Suppressor macrophage treated with lipopolysaccharide for 4 hours (primary cell): ENCODE measurements at regions not wholly inside any gene's neighbourhood (a gene's known extent, or its start where the extent isn't known, plus 50 kb on each side); places are given as distances from the start of the nearest gene placed in this dataset.
"Not testable (repeated sequence)": the region's sequence is repeated elsewhere in the genome, so short reads cannot be mapped to it uniquely, and the experiment has no call there.

Experiments used
- DNase-seq: peaks from one replicate; pipeline ENCODE4 v3.0.0-alpha.2; 2020

GRCh38 chr15:56808160-56808559 lies 74.9 kb upstream of the ZNF280D start:
- no peak for DNase-seq

DNA sequence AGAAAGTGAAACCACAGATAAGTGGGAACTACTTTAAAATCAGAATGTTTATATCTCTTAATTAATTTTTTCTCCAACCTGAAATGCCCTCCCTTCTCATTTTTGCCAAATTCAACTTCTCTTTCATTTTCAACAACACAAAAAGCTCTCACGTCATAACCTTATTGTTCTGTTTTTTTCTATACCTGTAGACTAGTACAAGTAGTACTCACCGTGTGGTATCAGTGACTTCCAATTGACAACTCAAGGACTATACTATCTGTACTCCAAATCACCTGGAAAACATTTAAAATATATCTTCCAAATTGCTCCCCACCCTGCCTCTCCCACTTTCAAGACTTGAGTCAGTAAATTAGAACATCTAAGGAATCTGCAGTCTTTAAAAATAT lies 72.8 kb upstream of the ZNF280D start:
- no peak for DNase-seq

DNA sequence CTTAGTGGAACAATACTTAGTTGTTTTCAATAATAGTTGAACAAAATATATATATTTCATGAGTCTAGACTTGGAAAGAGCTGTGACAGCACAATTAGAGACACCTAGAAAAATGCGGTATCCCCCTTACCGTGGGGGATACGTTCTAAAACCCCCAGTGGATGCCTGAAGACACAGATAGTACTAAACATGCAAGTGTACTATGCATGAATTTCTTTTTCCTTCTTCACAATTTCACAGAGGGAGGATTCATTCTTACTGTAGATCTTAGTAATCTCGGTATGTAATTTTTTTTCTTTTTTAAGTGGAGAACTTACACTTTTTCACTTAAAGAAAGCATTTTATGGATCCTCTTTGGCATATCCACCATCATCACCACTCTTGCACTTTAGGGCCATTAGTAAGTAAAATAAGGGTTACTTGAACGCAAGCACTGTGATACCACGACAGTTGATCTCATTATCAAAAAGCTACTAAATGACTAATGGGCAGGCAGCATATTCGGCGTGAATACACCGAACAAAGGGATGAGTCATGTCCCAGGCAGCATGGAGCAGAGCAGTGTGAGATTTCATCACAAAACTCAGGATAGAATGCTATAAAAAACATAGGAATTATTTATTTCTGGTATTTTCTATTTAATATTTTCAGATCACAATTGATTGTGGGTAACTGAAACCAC lies 72.3 kb upstream of the ZNF280D start:
- peak; percentile 30 for DNase-seq

DNA sequence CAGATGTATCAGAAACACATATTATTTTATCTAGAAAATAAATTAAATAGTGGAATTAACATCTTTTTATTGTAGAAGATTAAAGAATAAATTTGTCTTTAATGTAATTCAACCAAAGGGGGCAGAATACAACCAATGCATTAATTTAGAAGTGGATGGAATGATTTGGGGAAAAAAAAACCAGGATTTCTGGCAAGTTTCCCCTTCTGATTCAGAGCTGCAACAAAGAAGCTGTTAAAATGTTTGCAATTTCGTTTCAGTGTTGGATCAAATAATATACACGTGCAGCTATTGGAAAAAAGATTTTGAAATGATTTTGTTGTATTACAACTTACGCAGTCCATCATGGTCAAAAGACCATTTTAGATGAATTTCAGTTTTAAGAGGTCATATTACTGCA lies 71.6 kb upstream of the ZNF280D start:
- DNase-seq, result no peak

- DNase-seq, result no peak
These were observed 71.0 kb upstream of the ZNF280D start for GRCh38 chr15:56804279-56804678.

- DNase-seq, result no peak
These were observed 68.9 kb upstream of the ZNF280D start for GRCh38 chr15:56802161-56802560.

GRCh38 chr15:56798639-56799038 lies 65.3 kb upstream of the ZNF280D start:
- DNase-seq, result no peak

GRCh38 chr15:56797720-56798275 lies 64.5 kb upstream of the ZNF280D start:
- DNase-seq, result no peak

GRCh38 chr15:56795502-56795901 lies 62.2 kb upstream of the ZNF280D start:
- DNase-seq, result no peak

GRCh38 chr15:56794553-56795329 lies 61.4 kb upstream of the ZNF280D start:
- DNase-seq, result no peak

- DNase-seq, result no peak
These were observed 60.9 kb upstream of the ZNF280D start for GRCh38 chr15:56794165-56794552.

- no peak for DNase-seq
These were observed 58.9 kb upstream of the ZNF280D start for GRCh38 chr15:56792211-56792610.

- not testable (repeated sequence) for DNase-seq
These were observed 58.2 kb upstream of the ZNF280D start for GRCh38 chr15:56791521-56791920.

GRCh38 chr15:56788359-56788758 lies 55.0 kb upstream of the ZNF280D start:
- DNase-seq, result no peak

DNA sequence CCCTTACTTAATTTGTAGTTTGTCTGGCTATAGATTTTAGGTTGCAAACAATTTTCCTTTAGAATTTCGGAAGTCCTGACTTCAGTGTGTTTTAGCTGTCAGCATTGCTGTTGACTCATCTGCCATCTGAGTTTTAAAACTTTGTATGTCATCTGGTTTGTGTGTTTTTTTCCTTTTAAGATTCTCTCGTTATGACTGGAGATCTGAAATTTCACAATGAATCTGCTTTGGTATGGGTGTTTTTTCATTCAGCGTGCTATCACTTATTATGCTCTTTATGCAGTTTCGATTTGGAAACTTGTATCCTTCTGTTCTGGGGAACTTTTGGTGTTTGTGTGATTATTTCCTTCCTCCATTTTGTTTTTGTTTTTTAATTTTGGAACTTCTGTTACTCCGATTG lies 53.7 kb upstream of the ZNF280D start:
- no peak for DNase-seq

GRCh38 chr15:56783857-56784661 lies 50.8 kb upstream of the ZNF280D start:
- DNase-seq, result no peak

DNA sequence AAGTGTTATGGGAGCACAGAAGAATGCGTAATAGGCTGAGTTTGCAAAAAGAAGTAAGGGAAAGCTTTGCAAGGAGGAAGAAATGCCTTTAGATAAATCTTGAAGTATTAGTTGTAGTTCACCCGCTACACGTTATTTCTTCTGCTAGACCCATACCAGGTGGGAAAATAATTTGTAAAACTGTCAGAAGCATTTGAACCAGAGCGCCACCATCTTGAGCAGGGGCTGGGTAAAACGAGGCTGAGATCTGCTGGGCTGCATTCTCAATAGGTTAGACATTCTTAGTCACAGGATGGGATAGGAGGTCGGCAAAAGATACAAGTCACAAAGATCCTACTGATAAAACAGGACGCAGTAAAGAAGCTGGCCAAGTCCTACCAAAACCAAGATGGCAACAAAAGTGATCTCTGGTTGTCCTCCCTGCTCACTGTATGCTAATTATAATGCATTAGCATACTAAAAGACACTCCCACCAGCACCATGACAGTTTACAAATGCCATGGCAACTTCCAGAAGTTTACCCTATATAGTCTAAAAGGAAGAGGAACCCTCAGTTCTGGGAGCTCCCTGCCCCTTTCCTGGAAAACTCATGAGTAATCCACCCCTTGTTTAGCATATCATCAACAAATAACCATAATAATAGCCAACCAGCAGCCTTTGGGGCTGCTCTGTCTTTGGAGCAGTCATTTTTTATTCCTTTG lies 50.0 kb upstream of the ZNF280D start:
- DNase-seq, result no peak
